ENCODE measurements at regions not wholly inside any gene's neighbourhood (a gene's known extent, or its start where the extent isn't known, plus 50 kb on each side); places are given as distances from the start of the nearest gene placed in this dataset.

GRCh38 chr18:65016631-65017371, 734.0 kb upstream of the CDH7 start:
- no peak for TF ChIP-seq POLR2A (IDR thresholded peaks at IDR 0.05)
- no peak for TF ChIP-seq CTCF (IDR thresholded peaks at IDR 0.05)

All from Peyer's patch (tissue), 4 donors.